ENCODE measurements at regions not wholly inside any gene's neighbourhood (a gene's known extent, or its start where the extent isn't known, plus 50 kb on each side); places are given as distances from the start of the nearest gene placed in this dataset.
A peak's percentile ranks its signal among the peaks of the same experiment; 100 is the strongest.

DNA sequence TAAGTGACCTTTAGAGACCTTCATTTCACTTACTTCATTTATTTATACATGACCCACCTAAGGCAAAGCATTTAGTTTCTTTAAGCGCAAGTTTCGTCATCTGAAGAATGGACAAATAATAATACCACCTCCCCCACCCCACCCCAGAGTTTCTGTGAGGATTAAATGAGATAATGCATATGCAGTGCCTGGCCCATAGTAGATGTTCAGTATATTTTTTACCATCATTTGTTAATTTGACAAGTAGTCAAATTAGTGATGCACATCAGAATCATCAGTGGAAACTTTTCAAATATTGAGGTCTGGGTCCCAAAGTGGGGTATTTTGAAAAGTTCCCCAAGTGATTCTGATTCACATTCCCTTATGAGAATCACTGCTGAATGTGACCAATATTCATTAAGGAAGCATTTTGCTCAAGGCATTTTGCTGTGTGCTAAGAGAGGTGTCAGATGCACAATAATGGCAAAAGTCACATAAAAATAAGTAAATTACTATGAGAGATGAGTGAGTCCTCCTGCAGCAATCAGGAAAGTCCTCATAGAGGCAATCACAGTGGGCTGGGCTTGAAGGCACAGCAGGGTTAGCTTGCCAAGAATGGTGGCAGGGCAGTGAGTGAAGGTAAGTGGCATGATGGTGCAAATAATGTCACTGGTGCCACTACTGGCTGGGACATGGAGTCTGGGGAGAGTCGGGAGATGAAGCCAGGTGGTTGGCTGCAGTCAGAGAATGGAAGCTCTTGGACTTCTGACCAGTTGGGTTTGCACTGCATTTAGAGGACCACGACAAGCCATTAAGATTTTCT lies 244.1 kb downstream of the PTEN start:
- no peak overlapping the region for H3K27ac Mint-ChIP-seq
- no peak overlapping the region for H3K4me3 Mint-ChIP-seq
- H3K36me3 Mint-ChIP-seq (ENCODE audit: low read depth): no peaks in the 10 kb centered on the region
- no peaks in the 10 kb centered on the region for H3K27me3 Mint-ChIP-seq (ENCODE audit: insufficient read depth)
- TF ChIP-seq, protein P1, sequence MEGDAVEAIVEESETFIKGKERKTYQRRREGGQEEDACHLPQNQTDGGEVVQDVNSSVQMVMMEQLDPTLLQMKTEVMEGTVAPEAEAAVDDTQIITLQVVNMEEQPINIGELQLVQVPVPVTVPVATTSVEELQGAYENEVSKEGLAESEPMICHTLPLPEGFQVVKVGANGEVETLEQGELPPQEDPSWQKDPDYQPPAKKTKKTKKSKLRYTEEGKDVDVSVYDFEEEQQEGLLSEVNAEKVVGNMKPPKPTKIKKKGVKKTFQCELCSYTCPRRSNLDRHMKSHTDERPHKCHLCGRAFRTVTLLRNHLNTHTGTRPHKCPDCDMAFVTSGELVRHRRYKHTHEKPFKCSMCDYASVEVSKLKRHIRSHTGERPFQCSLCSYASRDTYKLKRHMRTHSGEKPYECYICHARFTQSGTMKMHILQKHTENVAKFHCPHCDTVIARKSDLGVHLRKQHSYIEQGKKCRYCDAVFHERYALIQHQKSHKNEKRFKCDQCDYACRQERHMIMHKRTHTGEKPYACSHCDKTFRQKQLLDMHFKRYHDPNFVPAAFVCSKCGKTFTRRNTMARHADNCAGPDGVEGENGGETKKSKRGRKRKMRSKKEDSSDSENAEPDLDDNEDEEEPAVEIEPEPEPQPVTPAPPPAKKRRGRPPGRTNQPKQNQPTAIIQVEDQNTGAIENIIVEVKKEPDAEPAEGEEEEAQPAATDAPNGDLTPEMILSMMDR (IDR thresholded peaks at IDR 0.05): no peak
- no peak for DNase-seq
- H3K9me3 Mint-ChIP-seq: no peaks in the 10 kb centered on the region
- peaks cover 41% of the 10 kb centered on the region for H3K4me1 Mint-ChIP-seq (ENCODE audit: low read depth)

DNA sequence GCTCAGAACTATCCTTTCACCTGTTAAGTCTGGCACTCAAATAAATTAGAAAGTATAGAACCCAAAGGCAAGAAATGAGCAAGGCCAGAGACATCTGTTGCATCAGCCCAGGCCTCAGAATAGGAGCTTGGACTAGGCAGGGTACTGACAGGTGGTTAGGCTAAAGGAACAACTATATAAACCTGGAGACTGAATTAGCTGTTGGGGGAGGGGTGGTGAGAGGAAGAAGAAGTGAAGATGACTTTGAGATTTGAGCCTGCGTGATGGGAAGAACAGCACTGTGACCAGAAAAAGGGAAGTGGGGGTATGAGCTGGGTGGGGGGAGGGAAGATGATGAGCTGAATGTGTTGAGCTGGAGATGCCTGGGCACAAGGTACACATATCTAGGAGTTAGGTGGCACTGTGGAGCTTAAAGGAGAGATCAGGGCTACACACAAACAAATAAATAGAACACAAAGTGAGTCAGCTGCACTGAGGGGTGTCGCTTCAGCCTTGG lies 244.7 kb downstream of the PTEN start:
- no peak for DNase-seq
- no peaks in the 10 kb centered on the region for H3K27me3 Mint-ChIP-seq (ENCODE audit: insufficient read depth)
- H3K36me3 Mint-ChIP-seq (ENCODE audit: low read depth): no peaks in the 10 kb centered on the region

DNA sequence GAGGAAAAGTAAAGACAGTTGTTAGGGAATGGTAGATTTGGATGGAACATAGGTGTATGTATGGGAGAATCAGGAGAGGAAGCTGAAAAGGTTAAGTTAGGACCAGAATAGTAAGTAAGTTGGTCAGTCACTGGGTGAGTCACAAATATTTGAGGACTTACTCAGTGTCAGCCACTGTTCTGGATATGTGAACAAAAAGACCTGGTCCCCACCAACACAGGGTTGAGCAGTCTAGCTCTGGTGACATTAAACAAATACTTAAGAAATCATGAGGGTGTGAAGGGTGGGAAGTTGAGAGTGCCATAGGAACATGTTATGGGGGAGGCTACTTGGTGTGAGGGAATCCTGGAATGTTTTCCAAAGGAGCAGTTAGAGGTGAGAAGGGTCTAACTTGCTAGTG lies 246.9 kb downstream of the PTEN start:
- H3K27ac Mint-ChIP-seq: peak overlapping the region; percentile 80
- TF ChIP-seq, protein P1 (IDR thresholded peaks at IDR 0.05): no peak
- no peaks in the 10 kb centered on the region for H3K36me3 Mint-ChIP-seq (ENCODE audit: low read depth)
- H3K4me1 Mint-ChIP-seq (ENCODE audit: low read depth): peaks cover 34% of the 10 kb centered on the region
- H3K9me3 Mint-ChIP-seq: no peaks in the 10 kb centered on the region
- no peaks in the 10 kb centered on the region for H3K27me3 Mint-ChIP-seq (ENCODE audit: insufficient read depth)
- DNase-seq: peak; percentile 74
- H3K4me3 Mint-ChIP-seq: peak overlapping the region; percentile 58

More for the DNA sequence above, 244.7 kb downstream of the PTEN start:
- TF ChIP-seq, protein P1 (IDR thresholded peaks at IDR 0.05): no peak
- Mint-ChIP-seq H3K4me3 (no peak overlapping the region), H3K4me1 (ENCODE audit: low read depth) (peaks cover 41% of the 10 kb centered on the region), H3K27ac (no peak overlapping the region), H3K9me3 (no peaks in the 10 kb centered on the region)

DNA sequence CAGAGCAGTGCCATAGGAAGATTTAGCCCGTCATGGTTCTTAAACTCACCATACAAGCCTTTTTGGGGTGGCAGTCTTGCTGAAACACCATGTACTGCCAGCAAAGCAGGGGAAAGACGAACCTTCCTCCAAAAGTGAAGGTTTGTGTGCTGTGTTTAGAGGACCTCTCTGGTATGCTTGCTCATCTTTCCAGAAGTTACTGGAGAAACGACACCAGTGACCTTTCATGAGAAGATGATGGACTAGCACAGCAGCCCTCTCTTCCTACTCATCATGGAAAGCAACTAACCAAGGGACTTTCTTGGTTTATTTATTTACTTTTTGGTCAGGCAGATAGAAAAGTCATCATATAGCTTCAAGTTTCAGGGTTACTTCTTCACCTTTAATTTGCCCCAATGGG lies 247.4 kb downstream of the PTEN start:
- no peaks in the 10 kb centered on the region for H3K27me3 Mint-ChIP-seq (ENCODE audit: insufficient read depth)
- H3K9me3 Mint-ChIP-seq: no peaks in the 10 kb centered on the region
- peak overlapping the region; percentile 58; the same call in 1 of the 2 replicates for H3K4me3 Mint-ChIP-seq
- TF ChIP-seq, protein P1 (IDR thresholded peaks at IDR 0.05): no peak
- H3K27ac Mint-ChIP-seq: peak overlapping the region; percentile 80
- no peak for DNase-seq
- H3K36me3 Mint-ChIP-seq (ENCODE audit: low read depth): no peaks in the 10 kb centered on the region
- H3K4me1 Mint-ChIP-seq (ENCODE audit: low read depth): peaks cover 34% of the 10 kb centered on the region

DNA sequence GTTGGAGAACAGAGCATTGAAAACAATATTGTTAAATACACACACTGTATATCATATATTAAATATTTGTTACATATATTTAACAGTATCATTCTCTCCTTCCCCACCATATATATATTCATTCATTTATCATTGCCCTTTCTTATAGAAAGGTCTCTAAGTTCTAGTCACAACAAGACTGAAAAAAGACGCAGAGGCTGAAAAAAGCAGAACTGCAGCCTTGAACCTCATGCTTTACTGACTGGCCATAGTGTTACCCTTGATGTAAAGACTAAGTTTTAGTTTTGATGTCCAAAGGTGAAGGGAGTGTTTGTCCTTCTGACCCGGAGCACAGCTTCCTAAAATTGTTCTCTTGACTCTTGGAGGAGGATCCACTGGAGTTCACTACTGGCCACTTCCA lies 247.9 kb downstream of the PTEN start:
- TF ChIP-seq, protein P1 (IDR thresholded peaks at IDR 0.05): no peak
- no peak for DNase-seq
- Mint-ChIP-seq H3K4me1 (ENCODE audit: low read depth) (peaks cover 34% of the 10 kb centered on the region), H3K27ac (no peak overlapping the region), H3K9me3 (no peaks in the 10 kb centered on the region), H3K27me3 (ENCODE audit: insufficient read depth) (no peaks in the 10 kb centered on the region), H3K36me3 (ENCODE audit: low read depth) (no peaks in the 10 kb centered on the region), H3K4me3 (no peak overlapping the region)
